ENCODE measurements at regions not wholly inside any gene's neighbourhood (a gene's known extent, or its start where the extent isn't known, plus 50 kb on each side); places are given as distances from the start of the nearest gene placed in this dataset.

- no peak for DNase-seq
Measured at GRCh38 chr11:8826901-8827560, 84.0 kb upstream of the AKIP1 start.

GRCh38 chr11:8828046-8828445 is 82.9 kb upstream of the AKIP1 start:
- no peak for DNase-seq

DNA sequence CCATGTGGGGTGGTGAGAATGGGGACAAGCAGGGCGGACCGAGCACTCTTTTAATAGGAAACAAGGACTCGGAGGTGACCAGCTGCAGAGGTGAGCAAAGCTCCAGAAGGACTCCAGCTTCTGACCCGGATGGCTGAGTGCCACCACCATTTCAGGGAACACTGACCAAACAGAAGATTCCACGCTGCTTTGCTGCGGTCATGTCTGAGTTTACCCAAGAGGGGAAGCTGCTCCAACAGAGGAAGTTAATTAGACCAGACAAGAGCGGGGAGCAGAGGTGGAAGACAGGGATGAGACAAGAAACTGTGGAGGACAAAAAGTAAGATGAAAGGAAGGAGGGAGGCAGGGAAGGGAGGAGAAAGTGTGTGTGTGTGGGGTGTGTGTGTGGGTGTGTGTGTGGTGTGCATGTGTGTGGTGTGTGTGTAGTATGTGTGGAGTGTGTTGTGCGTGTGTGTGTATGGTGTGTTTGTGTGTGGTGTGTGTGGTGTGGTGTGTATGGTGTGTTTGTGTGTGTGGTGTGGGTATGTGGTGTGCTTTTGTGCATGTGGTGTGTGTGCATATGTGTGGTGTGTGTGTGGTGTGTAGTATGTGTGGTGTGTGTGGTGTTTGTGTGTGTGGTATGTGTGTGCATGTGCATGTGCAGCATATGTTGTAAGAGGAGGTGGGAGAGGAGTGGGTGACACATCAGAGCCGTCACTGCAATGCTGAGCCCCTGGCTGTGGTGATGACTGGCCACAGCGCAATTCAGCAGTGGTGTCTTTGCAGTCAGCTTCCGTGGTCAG is 82.2 kb upstream of the AKIP1 start:
- DNase-seq, result no peak

DNA sequence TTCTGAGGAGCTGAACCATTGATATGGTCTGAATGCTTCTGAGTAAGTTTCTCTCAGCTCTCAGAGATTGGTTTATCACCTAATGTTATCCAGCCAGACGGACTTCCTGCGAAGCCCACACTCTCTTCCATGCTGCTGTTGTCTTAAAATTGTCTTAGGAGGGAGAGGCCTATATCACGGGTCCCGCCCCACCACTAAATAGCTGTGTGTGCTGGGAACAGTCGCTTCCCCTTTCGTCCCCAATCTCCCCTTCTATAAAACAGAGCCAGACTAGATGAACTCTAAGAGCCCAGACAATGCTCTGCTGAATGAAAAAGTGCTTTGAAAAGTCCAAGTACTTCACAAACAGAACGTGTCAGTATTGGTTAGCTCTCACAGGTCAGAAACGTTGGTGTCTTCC is 81.4 kb upstream of the AKIP1 start:
- no peak for DNase-seq

- no peak for DNase-seq
Measured at GRCh38 chr11:8830641-8831040, 80.3 kb upstream of the AKIP1 start.

- DNase-seq, result no peak
Measured at GRCh38 chr11:8831861-8832260, 79.1 kb upstream of the AKIP1 start.

DNA sequence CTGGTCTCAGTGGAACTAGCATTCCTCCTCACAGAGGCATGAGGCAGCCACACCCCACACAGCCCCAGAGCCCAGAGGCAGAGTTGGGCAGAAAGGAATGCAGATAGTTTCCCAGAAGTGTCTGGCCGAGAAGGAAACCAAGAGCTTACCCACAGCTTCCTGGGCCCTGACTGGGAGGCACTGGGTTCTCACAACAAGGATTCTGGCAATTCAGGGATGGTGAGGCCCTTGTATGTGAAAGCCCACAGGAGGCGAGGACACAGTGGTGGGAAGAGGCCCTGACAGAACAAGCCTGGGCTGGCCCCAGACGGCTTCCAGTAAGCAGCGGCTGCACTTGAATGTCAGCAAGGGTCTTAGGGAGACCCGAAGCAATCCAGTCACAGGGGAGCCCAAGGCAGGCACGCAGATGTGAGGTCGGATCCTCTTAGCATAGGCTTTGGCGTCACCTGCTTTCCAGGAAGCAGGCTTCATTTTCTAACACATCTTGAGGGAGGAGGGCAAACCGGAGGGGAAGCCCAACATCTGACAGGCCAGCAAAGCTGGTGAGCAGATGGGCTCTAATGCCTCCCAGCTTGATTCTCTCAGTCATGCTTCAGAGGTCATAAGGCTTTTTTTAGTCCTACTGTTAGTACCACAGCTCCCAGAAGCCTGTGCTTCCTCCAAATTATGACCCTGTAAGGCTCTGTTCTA is 78.3 kb upstream of the AKIP1 start:
- DNase-seq, result no peak

GRCh38 chr11:8833568-8834315 is 77.2 kb upstream of the AKIP1 start:
- DNase-seq, result no peak

DNA sequence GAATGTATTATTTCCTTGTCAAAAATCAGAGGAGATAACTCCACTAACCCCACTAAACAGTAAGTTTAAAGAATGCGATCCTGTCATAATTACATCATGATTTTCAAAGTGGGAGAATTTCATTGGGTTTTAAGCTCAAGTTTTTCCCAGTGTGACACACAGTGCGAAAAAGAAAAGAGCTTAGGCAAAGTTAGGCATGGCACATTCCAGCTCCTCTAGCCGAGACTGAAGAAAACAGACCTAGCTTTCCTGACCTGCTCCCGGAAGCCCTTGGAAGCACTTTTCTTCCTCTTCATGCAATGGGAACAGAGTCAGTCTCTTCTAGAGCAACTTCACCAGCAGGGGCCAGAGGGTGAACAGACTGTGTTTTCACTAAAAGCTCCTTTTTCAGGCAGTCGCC is 76.6 kb upstream of the AKIP1 start:
- no peak for DNase-seq

DNA sequence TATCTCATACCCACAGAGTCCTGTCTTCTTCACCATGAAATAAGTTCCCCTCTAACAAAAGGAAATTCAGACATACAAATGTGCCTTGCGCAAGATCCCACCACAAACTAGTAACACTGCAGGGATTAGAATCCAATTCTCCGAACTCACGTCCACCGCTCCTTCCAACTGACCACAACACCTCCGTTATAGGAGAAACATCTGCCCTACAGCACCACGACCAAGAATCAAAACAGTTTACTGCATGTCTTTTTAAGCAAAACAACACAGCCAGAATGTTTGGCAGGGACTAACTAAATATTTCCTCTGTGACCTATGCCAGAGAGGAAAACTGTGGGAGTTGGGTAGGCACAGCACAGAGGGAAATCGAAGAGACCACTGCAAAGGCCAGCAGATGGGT is 72.7 kb upstream of the AKIP1 start:
- DNase-seq, result no peak

GRCh38 chr11:8839306-8839956 is 71.6 kb upstream of the AKIP1 start:
- DNase-seq, result no peak

DNA sequence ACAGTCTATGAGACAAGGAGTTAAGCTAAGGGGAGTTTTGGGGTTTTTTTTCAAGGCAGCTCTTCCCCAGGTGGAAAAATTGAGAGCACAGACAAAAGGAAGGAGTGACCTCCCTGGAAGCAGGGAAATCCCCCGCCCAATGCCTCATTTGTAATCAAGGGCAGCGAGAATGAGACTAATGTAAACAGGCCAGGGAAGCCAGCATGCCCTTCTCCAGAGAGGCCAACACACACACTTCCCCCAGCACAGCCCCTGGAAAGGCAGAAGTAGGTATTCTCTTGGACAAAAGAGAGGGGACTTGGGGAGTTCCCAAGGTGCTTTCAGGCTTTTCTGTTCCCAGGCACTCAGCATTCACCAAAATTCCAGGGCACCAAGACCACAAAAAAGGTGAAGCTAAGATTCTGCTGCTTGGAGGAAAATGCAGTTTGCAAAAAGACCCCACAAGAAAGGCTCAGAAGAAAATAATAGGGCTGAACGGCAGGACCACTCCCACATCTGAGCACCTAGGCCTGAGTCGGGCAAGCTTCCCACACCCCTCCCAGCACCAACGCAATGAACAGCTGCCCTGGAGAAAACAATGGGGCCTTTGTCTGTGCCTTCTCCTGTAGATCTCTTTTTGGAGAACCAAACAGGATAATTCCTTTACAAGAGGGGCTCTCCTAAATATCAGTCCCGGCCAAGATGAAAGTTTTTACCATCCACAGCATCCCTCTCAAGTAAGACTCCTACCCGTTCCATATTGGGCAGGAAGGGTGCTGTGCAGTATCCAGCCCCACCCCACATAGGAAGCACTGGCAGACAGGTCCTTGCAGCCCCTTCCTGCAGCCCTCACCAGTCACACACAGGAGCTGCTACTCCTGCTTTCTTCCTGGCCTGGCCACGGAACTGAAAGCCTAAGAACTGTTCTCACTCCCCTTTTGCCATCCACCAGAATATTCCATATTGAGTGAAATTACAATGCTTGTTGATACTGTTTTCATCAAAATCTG is 70.7 kb upstream of the AKIP1 start:
- DNase-seq, result no peak

DNA sequence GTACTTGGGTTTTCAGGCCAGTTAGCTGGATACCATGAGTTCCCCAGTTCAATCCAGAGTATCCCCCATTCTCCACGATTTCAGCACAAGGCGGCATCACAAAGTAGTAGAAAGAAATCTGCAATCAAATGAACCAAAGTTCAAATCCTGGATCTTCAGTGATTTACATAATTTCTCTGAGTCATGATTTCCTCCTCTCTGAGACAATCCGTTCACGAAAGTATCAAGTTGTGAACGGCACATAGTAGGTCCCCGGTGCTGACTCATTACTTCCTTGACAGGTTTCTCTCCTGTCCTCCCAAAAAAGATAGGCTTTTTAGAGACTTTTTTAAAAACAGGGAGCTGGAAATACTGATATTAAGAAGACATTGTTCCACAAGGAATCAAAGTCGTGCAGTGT is 69.1 kb upstream of the AKIP1 start:
- no peak for DNase-seq

GRCh38 chr11:8858808-8859207 is 52.2 kb upstream of the AKIP1 start:
- no peak for DNase-seq

All from stimulated activated naive CD4-positive, alpha-beta T cell (primary cell).